ENCODE measurements at regions not wholly inside any gene's neighbourhood (a gene's known extent, or its start where the extent isn't known, plus 50 kb on each side); places are given as distances from the start of the nearest gene placed in this dataset.

DNA sequence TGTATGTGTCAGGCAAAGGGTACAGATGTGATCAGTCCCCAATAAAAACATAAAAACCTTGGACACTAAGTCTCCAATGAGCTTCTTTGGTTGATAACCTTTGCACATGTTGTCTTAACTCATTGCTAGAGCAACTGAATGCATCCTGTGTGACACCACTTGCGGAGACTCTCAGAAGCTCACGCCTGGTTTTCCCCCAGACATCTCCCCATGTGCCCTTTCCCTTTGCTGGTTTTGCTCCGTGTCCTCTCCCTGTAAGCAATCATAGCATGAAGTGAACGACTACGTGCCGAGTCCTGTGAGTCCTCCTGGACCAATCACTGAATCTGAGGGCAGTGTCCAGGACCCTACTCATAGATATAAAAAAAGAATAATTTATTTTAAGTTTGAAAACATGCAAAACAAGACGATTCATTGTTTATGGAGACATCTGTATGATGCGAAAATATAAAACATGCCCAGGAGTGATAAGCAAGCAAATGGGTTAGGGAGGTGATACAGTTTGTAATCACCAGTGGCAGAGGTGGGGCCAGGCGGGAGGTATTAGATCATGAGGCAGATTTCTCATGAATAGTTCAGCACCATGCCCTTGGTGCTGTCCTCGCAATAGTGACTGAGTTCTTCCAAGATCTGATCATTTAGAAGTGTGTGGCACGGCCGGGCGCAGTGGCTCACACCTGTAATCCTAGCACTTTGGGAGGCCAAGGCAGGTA is 115.5 kb downstream of the MED10 start:
- Histone ChIP-seq H4K20me1 (ENCODE audit: insufficient read depth, low read length) (no peaks in the 10 kb centered on the region), H3K79me2 (ENCODE audit: insufficient read depth, low read length) (no peaks in the 10 kb centered on the region), H3K36me3 (ENCODE audit: insufficient read depth, low read length) (no peaks in the 10 kb centered on the region), H3K27ac (ENCODE audit: low read length) (no peak overlapping the region), H3K27me3 (ENCODE audit: insufficient read depth, low read length, poor library complexity) (no peaks in the 10 kb centered on the region), H3K4me3 (ENCODE audit: low read depth in 1 of 2, low read length in 2 of 2) (no peak overlapping the region), H2AFZ (ENCODE audit: low read depth, low read length) (no peak overlapping the region), H3K9ac (ENCODE audit: low read depth, low read length) (no peak overlapping the region), H3K4me2 (ENCODE audit: insufficient read depth, low read length) (no peak overlapping the region), H3K9me3 (ENCODE audit: insufficient read depth, low read length, severe bottlenecking) (no peaks in the 10 kb centered on the region), H3K4me1 (ENCODE audit: insufficient read depth, low read length) (no peaks in the 10 kb centered on the region)
- no peak for ATAC-seq (ENCODE audit: insufficient read depth, low read depth)
- TF ChIP-seq, protein P1, sequence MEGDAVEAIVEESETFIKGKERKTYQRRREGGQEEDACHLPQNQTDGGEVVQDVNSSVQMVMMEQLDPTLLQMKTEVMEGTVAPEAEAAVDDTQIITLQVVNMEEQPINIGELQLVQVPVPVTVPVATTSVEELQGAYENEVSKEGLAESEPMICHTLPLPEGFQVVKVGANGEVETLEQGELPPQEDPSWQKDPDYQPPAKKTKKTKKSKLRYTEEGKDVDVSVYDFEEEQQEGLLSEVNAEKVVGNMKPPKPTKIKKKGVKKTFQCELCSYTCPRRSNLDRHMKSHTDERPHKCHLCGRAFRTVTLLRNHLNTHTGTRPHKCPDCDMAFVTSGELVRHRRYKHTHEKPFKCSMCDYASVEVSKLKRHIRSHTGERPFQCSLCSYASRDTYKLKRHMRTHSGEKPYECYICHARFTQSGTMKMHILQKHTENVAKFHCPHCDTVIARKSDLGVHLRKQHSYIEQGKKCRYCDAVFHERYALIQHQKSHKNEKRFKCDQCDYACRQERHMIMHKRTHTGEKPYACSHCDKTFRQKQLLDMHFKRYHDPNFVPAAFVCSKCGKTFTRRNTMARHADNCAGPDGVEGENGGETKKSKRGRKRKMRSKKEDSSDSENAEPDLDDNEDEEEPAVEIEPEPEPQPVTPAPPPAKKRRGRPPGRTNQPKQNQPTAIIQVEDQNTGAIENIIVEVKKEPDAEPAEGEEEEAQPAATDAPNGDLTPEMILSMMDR (IDR thresholded peaks at IDR 0.05; ENCODE audit: borderline replicate concordance, extremely low read depth, low read length, poor library complexity, severe bottlenecking) = no peak
- TF ChIP-seq EZH2 (IDR thresholded peaks at IDR 0.05; ENCODE audit: borderline replicate concordance, low read depth, low read length, severe bottlenecking) = no peak
- DNase-seq = no peak

DNA sequence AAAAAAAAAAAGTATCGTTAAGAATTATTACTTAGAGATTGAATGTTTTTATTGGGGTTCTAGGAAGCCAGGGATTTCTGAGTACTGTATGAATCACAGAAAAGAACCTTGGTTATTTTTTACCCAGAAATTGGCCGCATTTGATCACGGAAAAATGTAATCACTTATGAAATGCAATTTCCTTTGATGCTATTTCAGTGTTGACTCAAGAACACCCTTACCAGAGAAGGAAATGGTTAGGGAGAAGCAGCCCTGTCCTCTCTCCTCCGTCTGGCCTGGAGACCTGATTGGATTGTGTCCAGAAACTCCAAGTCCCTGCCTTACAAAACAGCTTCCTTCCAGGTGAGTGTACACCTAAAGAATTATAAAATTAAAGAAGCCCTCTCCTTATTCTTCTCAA is 116.7 kb downstream of the MED10 start:
- H3K4me1 ChIP-seq (ENCODE audit: insufficient read depth, low read length) = no peaks in the 10 kb centered on the region
- H3K9ac ChIP-seq (ENCODE audit: low read depth, low read length) = no peak overlapping the region
- ATAC-seq (ENCODE audit: insufficient read depth, low read depth) (no peak), DNase-seq (no peak)
- no peak for TF ChIP-seq EZH2 (IDR thresholded peaks at IDR 0.05; ENCODE audit: borderline replicate concordance, low read depth, low read length, severe bottlenecking)
- TF ChIP-seq, protein P1 (IDR thresholded peaks at IDR 0.05; ENCODE audit: borderline replicate concordance, extremely low read depth, low read length, poor library complexity, severe bottlenecking) = no peak
- no peaks in the 10 kb centered on the region for H3K27me3 ChIP-seq (ENCODE audit: insufficient read depth, low read length, poor library complexity)
- no peak overlapping the region for H2AFZ ChIP-seq (ENCODE audit: low read depth, low read length)
- no peaks in the 10 kb centered on the region for H3K36me3 ChIP-seq (ENCODE audit: insufficient read depth, low read length)
- H4K20me1 ChIP-seq (ENCODE audit: insufficient read depth, low read length) = no peaks in the 10 kb centered on the region
- H3K27ac ChIP-seq (ENCODE audit: low read length) = no peak overlapping the region
- H3K9me3 ChIP-seq (ENCODE audit: insufficient read depth, low read length, severe bottlenecking) = no peaks in the 10 kb centered on the region
- no peak overlapping the region for H3K4me3 ChIP-seq (ENCODE audit: low read depth in 1 of 2, low read length in 2 of 2)
- H3K4me2 ChIP-seq (ENCODE audit: insufficient read depth, low read length) = no peak overlapping the region
- H3K79me2 ChIP-seq (ENCODE audit: insufficient read depth, low read length) = no peaks in the 10 kb centered on the region

DNA sequence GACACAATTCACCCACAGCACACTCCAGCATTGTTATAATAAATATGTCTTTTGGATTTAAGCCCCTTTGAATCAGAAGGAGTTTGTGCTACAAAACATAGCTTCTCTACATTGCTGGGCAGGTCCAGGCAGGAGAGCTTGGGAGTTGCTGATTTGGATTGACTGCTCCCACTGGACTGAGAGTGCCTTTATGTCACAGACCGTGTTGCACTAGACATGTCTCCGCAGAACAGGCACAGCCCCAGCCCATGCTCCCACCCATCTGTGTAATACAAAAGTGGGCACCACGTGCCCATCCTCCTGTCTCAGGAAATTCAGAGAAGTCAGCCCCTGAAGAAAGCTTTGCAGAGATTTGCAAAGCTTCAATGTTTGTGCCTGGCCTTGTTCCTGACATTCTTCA is 117.1 kb downstream of the MED10 start:
- H3K9me3 ChIP-seq (ENCODE audit: insufficient read depth, low read length, severe bottlenecking) = no peaks in the 10 kb centered on the region
- ATAC-seq (ENCODE audit: insufficient read depth, low read depth) (no peak), DNase-seq (no peak)
- TF ChIP-seq, protein P1 (IDR thresholded peaks at IDR 0.05; ENCODE audit: borderline replicate concordance, extremely low read depth, low read length, poor library complexity, severe bottlenecking) = no peak
- TF ChIP-seq EZH2 (IDR thresholded peaks at IDR 0.05; ENCODE audit: borderline replicate concordance, low read depth, low read length, severe bottlenecking) = no peak
- no peak overlapping the region for H3K9ac ChIP-seq (ENCODE audit: low read depth, low read length)
- H3K4me3 ChIP-seq (ENCODE audit: low read depth in 1 of 2, low read length in 2 of 2) = no peak overlapping the region
- no peak overlapping the region for H3K27ac ChIP-seq (ENCODE audit: low read length)
- no peak overlapping the region for H2AFZ ChIP-seq (ENCODE audit: low read depth, low read length)
- H3K27me3 ChIP-seq (ENCODE audit: insufficient read depth, low read length, poor library complexity) = no peaks in the 10 kb centered on the region
- H3K36me3 ChIP-seq (ENCODE audit: insufficient read depth, low read length) = no peaks in the 10 kb centered on the region
- H4K20me1 ChIP-seq (ENCODE audit: insufficient read depth, low read length) = no peaks in the 10 kb centered on the region
- no peaks in the 10 kb centered on the region for H3K79me2 ChIP-seq (ENCODE audit: insufficient read depth, low read length)
- no peak overlapping the region for H3K4me2 ChIP-seq (ENCODE audit: insufficient read depth, low read length)
- H3K4me1 ChIP-seq (ENCODE audit: insufficient read depth, low read length) = no peaks in the 10 kb centered on the region
